ENCODE measurements at regions not wholly inside any gene's neighbourhood (a gene's known extent, or its start where the extent isn't known, plus 50 kb on each side); places are given as distances from the start of the nearest gene placed in this dataset.

DNA sequence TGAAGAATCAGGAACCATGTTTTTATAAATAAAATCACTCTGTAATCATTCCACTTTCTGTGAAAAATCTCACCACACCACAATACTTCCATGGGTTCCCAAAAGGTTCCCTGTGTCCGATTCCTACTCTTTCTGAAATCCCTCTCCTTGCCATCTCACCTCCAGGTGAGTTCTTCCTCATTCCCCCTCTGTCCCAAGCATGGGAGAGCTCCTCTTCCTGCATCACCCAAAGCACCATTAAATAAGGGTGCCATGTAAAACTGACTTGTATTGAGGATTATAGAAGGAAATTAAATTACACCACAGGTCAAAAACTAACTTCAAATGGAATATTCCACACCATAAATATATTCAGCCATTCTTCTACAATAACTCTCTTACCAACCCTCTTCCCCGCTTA, 55.8 kb upstream of the ETAA1 start:
- Mint-ChIP-seq H3K9me3 (ENCODE audit: low read depth) (peaks cover 11% of the 10 kb centered on the region), H3K27me3 (ENCODE audit: low read depth) (peaks cover 7% of the 10 kb centered on the region), H3K27ac (ENCODE audit: unreplicated experiment) (no peak overlapping the region), H3K36me3 (ENCODE audit: low read depth) (peaks cover 1% of the 10 kb centered on the region), H3K4me3 (ENCODE audit: unreplicated experiment) (no peak overlapping the region), H3K4me1 (ENCODE audit: low read depth) (no peaks in the 10 kb centered on the region)
- no peak for DNase-seq (ENCODE audit: low spot score)
- TF ChIP-seq, protein P1, sequence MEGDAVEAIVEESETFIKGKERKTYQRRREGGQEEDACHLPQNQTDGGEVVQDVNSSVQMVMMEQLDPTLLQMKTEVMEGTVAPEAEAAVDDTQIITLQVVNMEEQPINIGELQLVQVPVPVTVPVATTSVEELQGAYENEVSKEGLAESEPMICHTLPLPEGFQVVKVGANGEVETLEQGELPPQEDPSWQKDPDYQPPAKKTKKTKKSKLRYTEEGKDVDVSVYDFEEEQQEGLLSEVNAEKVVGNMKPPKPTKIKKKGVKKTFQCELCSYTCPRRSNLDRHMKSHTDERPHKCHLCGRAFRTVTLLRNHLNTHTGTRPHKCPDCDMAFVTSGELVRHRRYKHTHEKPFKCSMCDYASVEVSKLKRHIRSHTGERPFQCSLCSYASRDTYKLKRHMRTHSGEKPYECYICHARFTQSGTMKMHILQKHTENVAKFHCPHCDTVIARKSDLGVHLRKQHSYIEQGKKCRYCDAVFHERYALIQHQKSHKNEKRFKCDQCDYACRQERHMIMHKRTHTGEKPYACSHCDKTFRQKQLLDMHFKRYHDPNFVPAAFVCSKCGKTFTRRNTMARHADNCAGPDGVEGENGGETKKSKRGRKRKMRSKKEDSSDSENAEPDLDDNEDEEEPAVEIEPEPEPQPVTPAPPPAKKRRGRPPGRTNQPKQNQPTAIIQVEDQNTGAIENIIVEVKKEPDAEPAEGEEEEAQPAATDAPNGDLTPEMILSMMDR (IDR thresholded peaks at IDR 0.05) = no peak

GRCh38 chr2:67342394-67342793, 54.7 kb upstream of the ETAA1 start:
- Mint-ChIP-seq H3K27me3 (ENCODE audit: low read depth) (peaks cover 7% of the 10 kb centered on the region), H3K9me3 (ENCODE audit: low read depth) (peaks cover 12% of the 10 kb centered on the region), H3K27ac (ENCODE audit: unreplicated experiment) (no peak overlapping the region), H3K4me1 (ENCODE audit: low read depth) (no peaks in the 10 kb centered on the region), H3K36me3 (ENCODE audit: low read depth) (peaks cover 1% of the 10 kb centered on the region), H3K4me3 (ENCODE audit: unreplicated experiment) (no peak overlapping the region)
- DNase-seq (ENCODE audit: low spot score) = no peak
- TF ChIP-seq, protein P1 (IDR thresholded peaks at IDR 0.05) = no peak

GRCh38 chr2:67346718-67347407, 50.3 kb upstream of the ETAA1 start:
- Mint-ChIP-seq H3K9me3 (ENCODE audit: low read depth) (peaks cover 11% of the 10 kb centered on the region), H3K36me3 (ENCODE audit: low read depth) (no peaks in the 10 kb centered on the region), H3K27ac (ENCODE audit: unreplicated experiment) (no peak overlapping the region), H3K27me3 (ENCODE audit: low read depth) (no peaks in the 10 kb centered on the region), H3K4me1 (ENCODE audit: low read depth) (no peaks in the 10 kb centered on the region), H3K4me3 (ENCODE audit: unreplicated experiment) (no peak overlapping the region)
- TF ChIP-seq, protein P1 (IDR thresholded peaks at IDR 0.05) = no peak
- DNase-seq (ENCODE audit: low spot score) = no peak

Measured in chondrocyte (in vitro differentiated cells).